SK-N-MC (cell line): ENCODE measurements at regions not wholly inside any gene's neighbourhood (a gene's known extent, or its start where the extent isn't known, plus 50 kb on each side); places are given as distances from the start of the nearest gene placed in this dataset.

ENCODE experiments used
- EZH2 ChIP-seq: fragments of 200-600 bp; sonication (generic); IDR thresholded peaks from one replicate; pipeline ENCODE4 v1.6.1; 2017; ENCODE audit warnings: antibody characterized with exemption
- FOXP2 ChIP-seq: optimal IDR thresholded peaks from 2 replicates; pipeline ENCODE3; 2011; ENCODE audit warnings: mild to moderate bottlenecking, moderate library complexity; ENCODE audit not compliant: insufficient read depth; ENCODE audit errors: extremely low read length, control extremely low read depth
- POLR2AphosphoS5 ChIP-seq: IDR thresholded peaks from 2 replicates; pipeline ENCODE4 v1.6.1; 2012; ENCODE audit warnings: mild to moderate bottlenecking, low read depth, low read length, borderline replicate concordance

DNA sequence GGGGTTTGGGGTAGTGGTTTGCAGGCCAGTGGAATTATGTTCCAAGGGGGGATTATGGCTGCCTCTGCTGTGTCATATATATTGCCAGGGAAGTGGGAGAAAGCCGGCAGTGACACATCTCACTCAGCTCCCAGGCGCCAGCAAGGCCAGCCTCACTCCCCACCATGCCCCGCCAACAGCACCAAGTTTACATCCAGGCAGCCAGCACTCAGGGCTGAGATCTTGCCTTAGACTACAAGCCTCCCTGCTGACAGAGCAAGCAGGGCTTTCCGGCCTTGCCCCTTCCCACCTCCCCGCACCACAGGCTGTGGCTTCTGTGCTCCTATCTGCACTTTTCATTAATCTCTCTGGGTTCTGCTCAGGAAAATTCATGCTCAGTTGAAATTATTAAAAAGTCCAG, 385.1 kb downstream of the MZT1 start:
- TF ChIP-seq FOXP2 (no peak), POLR2AphosphoS5 (no peak), EZH2 (no peak)
